ENCODE measurements at regions not wholly inside any gene's neighbourhood (a gene's known extent, or its start where the extent isn't known, plus 50 kb on each side); places are given as distances from the start of the nearest gene placed in this dataset.

- no peak for TF ChIP-seq EZH2 (IDR thresholded peaks at IDR 0.05)
- TF ChIP-seq POLR2AphosphoS5 (IDR thresholded peaks at IDR 0.05; ENCODE audit: borderline replicate concordance, low read depth, low read length), result no peak
- TF ChIP-seq FOXP2 (optimal IDR thresholded peaks at IDR 0.05; ENCODE audit: control extremely low read depth, extremely low read length, insufficient read depth), result no peak
These were observed 91.2 kb upstream of the IRX6 start for GRCh38 chr16:55232822-55233221.
